OCI-LY3 (cell line): ENCODE measurements at regions not wholly inside any gene's neighbourhood (a gene's known extent, or its start where the extent isn't known, plus 50 kb on each side); places are given as distances from the start of the nearest gene placed in this dataset.

ENCODE experiments used
- CTCF ChIP-seq: fragments of 200-600, 300-600 bp; sonication (generic); IDR thresholded peaks from 2 replicates; pipeline ENCODE4 v1.5.1; 2014; ENCODE audit warnings: antibody characterized with exemption, low read length, low read depth
- EZH2phosphoT487 ChIP-seq: fragments of 200-600 bp; shearing (Covaris generic); IDR thresholded peaks from 2 replicates; pipeline ENCODE4 v1.6.1; 2018; ENCODE audit warnings: antibody characterized with exemption, mixed run types, low read depth

GRCh38 chr5:126074538-126074937 lies 348.7 kb upstream of the GRAMD2B start:
- TF ChIP-seq CTCF, result no peak
- no peak for TF ChIP-seq EZH2phosphoT487
